ENCODE measurements at regions not wholly inside any gene's neighbourhood (a gene's known extent, or its start where the extent isn't known, plus 50 kb on each side); places are given as distances from the start of the nearest gene placed in this dataset.

GRCh38 chr2:150385211-150385610 is 102.3 kb downstream of the RND3 start:
- no peaks in the 10 kb centered on the region for H3K9me3 ChIP-seq
- H3K4me3 ChIP-seq, result no peak overlapping the region
- no peaks in the 10 kb centered on the region for H3K4me1 ChIP-seq
- H3K36me3 ChIP-seq, result no peaks in the 10 kb centered on the region
- H3K27ac ChIP-seq, result no peak overlapping the region
- no peak for TF ChIP-seq POLR2AphosphoS5 (IDR thresholded peaks at IDR 0.05)
- TF ChIP-seq CTCF (IDR thresholded peaks at IDR 0.05), result no peak
- no peak for DNase-seq (ENCODE audit: low spot score in 2 of 2)
- WGBS, result 54% methylated on average over 1 of the region's 1 CpG
- H3K27me3 ChIP-seq, result no peaks in the 10 kb centered on the region

GRCh38 chr2:150383587-150383986 is 103.9 kb downstream of the RND3 start:
- no peak overlapping the region for H3K27ac ChIP-seq
- H3K9me3 ChIP-seq, result no peaks in the 10 kb centered on the region
- TF ChIP-seq POLR2AphosphoS5 (IDR thresholded peaks at IDR 0.05) (no peak), POLR2A (IDR thresholded peaks at IDR 0.05) (no peak), EP300 (IDR thresholded peaks at IDR 0.05) (no peak), CTCF (IDR thresholded peaks at IDR 0.05) (no peak)
- no peaks in the 10 kb centered on the region for H3K36me3 ChIP-seq
- DNase-seq (ENCODE audit: low spot score in 2 of 2), result no peak
- H3K27me3 ChIP-seq, result no peaks in the 10 kb centered on the region
- no peaks in the 10 kb centered on the region for H3K4me1 ChIP-seq
- no peak overlapping the region for H3K4me3 ChIP-seq

GRCh38 chr2:150379166-150379565 is 108.3 kb downstream of the RND3 start:
- no peak overlapping the region for H3K27ac ChIP-seq
- H3K9me3 ChIP-seq, result no peaks in the 10 kb centered on the region
- H3K27me3 ChIP-seq, result no peaks in the 10 kb centered on the region
- DNase-seq (ENCODE audit: low spot score in 2 of 2), result no peak
- H3K4me1 ChIP-seq, result no peaks in the 10 kb centered on the region
- no peaks in the 10 kb centered on the region for H3K36me3 ChIP-seq
- TF ChIP-seq POLR2A (IDR thresholded peaks at IDR 0.05), result no peak
- TF ChIP-seq POLR2AphosphoS5 (IDR thresholded peaks at IDR 0.05), result no peak
- TF ChIP-seq CTCF (IDR thresholded peaks at IDR 0.05), result no peak
- no peak for TF ChIP-seq EP300 (IDR thresholded peaks at IDR 0.05)
- H3K4me3 ChIP-seq, result no peak overlapping the region

GRCh38 chr2:150378686-150379085 is 108.8 kb downstream of the RND3 start:
- WGBS, result 95% methylated on average over 1 of the region's 1 CpG
- no peak for DNase-seq (ENCODE audit: low spot score in 2 of 2)

GRCh38 chr2:150376553-150377335 is 110.7 kb downstream of the RND3 start:
- TF ChIP-seq POLR2AphosphoS5 (IDR thresholded peaks at IDR 0.05) (no peak), POLR2A (IDR thresholded peaks at IDR 0.05) (no peak), CTCF (IDR thresholded peaks at IDR 0.05) (no peak), EP300 (IDR thresholded peaks at IDR 0.05) (no peak)
- no peaks in the 10 kb centered on the region for H3K36me3 ChIP-seq

More at GRCh38 chr2:150378686-150379085, 108.8 kb downstream of the RND3 start:
- H3K27ac ChIP-seq, result no peak overlapping the region
- no peaks in the 10 kb centered on the region for H3K4me1 ChIP-seq
- H3K4me3 ChIP-seq, result no peak overlapping the region
- no peaks in the 10 kb centered on the region for H3K36me3 ChIP-seq
- no peaks in the 10 kb centered on the region for H3K9me3 ChIP-seq
- H3K27me3 ChIP-seq, result no peaks in the 10 kb centered on the region
- TF ChIP-seq POLR2AphosphoS5 (IDR thresholded peaks at IDR 0.05) (no peak), EP300 (IDR thresholded peaks at IDR 0.05) (no peak), CTCF (IDR thresholded peaks at IDR 0.05) (no peak), POLR2A (IDR thresholded peaks at IDR 0.05) (no peak)

More at GRCh38 chr2:150376553-150377335, 110.7 kb downstream of the RND3 start:
- WGBS, result 69% methylated on average over 7 of the region's 7 CpGs
- no peak for DNase-seq (ENCODE audit: low spot score in 2 of 2)
- Histone ChIP-seq H3K27me3 (no peaks in the 10 kb centered on the region), H3K4me3 (no peak overlapping the region), H3K4me1 (no peaks in the 10 kb centered on the region), H3K9me3 (no peaks in the 10 kb centered on the region), H3K27ac (no peak overlapping the region)

Measured in suprapubic skin (tissue), 4 donors.